Fibroblast of the aortic adventitia (primary cell): ENCODE measurements at regions not wholly inside any gene's neighbourhood (a gene's known extent, or its start where the extent isn't known, plus 50 kb on each side); places are given as distances from the start of the nearest gene placed in this dataset.

ENCODE experiments used
- DNase-seq: peaks from one replicate; pipeline ENCODE4 v3.0.0-alpha.2; 2010; ENCODE audit warnings: low read depth
- H3K4me3 ChIP-seq: 2 replicates; pipeline ENCODE4 v1.5.1; 2011; ENCODE audit warnings: low read depth, mild to moderate bottlenecking, control low read depth, low read length, moderate library complexity
- TF ChIP-seq, protein P1 (sequence below): IDR thresholded peaks from 2 replicates; pipeline ENCODE4 v1.5.1; 2011; ENCODE audit warnings: mild to moderate bottlenecking, low read length, control low read depth, inconsistent platforms; ENCODE audit not compliant: insufficient read depth

DNA sequence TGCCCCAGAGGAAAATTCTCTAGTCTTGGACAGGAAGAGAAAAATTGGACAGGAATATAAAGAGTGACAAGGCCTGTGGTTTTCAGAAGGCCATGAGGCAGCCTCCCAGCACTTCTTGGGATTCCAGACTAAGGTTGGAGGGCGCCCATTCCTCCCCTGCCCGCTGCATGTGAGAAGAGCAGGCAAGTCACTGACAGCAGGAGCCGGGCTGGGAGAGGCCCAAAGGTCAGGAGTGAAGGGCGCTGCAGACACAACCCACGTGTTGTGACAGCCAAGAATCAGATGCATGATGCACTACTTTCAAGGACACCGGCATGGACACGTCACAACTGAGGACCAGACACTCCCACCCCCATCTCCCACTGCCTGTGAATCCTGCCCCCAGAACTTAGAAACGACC is 256.7 kb downstream of the CBLN1 start:
- DNase-seq, result no peak
- TF ChIP-seq, protein P1, sequence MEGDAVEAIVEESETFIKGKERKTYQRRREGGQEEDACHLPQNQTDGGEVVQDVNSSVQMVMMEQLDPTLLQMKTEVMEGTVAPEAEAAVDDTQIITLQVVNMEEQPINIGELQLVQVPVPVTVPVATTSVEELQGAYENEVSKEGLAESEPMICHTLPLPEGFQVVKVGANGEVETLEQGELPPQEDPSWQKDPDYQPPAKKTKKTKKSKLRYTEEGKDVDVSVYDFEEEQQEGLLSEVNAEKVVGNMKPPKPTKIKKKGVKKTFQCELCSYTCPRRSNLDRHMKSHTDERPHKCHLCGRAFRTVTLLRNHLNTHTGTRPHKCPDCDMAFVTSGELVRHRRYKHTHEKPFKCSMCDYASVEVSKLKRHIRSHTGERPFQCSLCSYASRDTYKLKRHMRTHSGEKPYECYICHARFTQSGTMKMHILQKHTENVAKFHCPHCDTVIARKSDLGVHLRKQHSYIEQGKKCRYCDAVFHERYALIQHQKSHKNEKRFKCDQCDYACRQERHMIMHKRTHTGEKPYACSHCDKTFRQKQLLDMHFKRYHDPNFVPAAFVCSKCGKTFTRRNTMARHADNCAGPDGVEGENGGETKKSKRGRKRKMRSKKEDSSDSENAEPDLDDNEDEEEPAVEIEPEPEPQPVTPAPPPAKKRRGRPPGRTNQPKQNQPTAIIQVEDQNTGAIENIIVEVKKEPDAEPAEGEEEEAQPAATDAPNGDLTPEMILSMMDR, result no peak
- H3K4me3 ChIP-seq, result no peak overlapping the region

DNA sequence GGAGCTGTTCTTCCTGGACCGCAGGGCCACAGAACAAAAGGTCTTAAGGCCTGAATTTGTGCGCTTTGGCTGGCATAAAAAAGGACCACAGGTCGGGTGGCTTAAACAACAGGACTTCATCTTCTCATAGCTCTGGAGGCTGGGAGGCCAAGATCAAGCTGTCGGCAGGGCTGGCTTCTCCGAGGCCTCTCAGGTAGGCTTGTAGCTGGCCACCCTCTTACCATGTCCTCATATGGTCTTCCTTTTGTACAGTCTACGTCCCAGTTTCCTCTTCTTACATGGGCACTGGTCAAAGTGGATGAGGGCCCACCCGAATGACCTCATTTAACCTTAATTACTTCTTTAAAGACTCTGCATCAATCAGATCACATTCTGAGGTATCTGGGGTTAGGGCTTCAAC is 257.6 kb downstream of the CBLN1 start:
- no peak for DNase-seq
- TF ChIP-seq, protein P1, result no peak

DNA sequence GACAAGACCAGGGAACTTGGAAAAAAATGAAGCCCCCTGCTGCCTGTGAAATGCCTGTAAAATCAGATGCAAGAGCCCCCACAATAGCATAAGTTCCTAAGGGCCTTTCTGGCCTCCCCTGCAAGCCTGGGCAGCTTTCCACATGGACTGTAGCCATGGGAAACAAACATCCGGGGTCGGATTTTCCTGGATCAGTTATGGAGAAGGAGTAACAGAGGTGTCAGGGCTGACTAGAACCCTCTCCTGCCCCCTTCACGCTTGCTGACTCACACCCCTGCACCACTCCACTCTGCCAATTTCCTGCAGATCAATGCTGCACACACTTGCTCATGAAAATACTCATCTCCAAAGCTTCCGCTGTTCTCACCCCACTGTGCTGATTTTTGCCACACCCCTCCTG is 258.6 kb downstream of the CBLN1 start:
- no peak overlapping the region for H3K4me3 ChIP-seq
- TF ChIP-seq, protein P1, result no peak
- peak; percentile 51 for DNase-seq

More for the DNA sequence above, 257.6 kb downstream of the CBLN1 start:
- no peak overlapping the region for H3K4me3 ChIP-seq

DNA sequence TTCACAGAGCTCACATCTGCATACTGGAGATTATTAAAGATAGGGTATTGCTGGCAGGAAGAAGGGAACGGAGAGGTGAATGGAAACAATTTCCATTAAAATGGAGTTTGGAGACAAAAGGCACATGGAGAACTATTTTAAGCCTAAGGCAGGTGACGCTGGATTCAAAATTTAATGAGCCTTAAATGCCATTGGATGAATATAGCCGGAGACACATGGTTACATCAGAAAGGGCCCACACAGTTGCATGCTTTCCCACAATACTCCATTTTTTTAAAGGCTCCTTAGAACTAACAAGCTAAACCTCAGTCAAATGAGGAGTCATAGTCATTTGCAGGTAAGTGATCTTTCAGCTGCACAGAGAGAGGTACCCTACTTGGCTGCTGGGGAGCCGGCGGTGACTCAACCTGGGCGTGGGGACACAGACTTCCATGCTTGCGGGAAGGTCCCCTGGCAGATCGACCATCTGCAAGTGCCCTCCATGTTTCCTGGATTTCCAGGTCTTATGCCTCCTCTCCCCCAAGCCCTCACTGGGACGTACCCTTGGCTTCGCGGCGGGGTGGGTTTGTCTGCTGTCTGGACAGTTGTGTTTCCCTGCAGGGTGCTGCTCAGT is 259.2 kb downstream of the CBLN1 start:
- H3K4me3 ChIP-seq, result no peak overlapping the region
- DNase-seq, result no peak
- TF ChIP-seq, protein P1, result no peak

DNA sequence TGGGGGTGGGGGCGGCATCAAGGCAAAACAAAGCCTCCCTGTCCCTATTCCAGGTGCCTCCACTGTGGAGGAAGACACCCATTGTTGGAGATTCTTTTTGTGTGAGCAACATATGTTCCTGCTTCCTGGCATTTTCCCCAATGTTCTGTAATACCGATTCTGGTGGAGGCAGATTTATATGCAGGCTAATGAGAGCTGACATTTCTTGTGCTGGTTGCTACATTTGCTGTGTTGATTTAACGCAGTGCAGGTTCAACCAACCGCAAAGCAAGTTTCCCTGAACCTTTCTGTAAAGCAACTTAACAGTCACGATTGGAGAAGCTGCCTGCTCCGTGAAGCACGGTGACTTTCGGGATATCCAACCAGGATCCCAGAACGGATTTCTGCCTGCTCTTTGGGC is 260.5 kb downstream of the CBLN1 start:
- H3K4me3 ChIP-seq, result no peak overlapping the region
- DNase-seq, result peak; percentile 79
- TF ChIP-seq, protein P1, result no peak

DNA sequence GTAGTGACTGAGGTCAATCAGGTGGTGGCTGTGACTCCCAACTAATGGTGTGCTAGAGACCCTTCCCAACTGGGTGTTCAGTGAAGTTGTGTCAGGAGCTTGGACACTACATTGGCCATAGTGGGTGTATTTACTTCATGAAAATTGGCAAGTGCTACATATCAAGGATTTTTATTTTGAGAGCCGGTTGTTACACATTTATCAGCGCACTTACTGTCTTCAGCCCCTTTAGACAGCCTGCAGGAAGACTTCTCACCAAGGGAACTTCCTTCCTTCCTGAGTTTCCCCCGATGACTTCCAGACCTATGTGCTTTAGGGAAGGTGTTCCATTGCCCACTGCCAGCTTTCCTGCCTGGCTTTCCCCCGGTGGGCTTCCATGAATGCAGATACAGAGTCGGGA is 261.2 kb downstream of the CBLN1 start:
- H3K4me3 ChIP-seq, result no peak overlapping the region
- DNase-seq, result no peak
- TF ChIP-seq, protein P1, result no peak

DNA sequence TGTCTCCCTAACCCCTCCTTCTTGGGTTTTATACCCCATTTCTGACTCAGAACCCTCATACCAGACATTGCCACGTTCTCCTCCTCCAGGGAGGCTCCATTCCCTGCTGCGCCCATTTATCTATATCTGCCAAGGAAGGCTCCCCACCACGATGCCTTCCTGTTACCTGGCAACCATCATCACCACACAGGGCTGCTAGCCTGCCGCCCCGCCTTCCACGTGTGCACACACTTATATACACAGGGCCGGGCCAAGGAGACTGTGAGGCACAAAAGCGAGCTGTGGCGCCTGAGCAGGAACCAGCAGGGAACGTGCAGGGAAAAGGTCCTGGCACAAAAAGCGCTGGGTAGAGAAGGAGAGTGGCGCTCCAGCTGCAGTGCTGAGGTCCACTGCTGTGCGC is 261.8 kb downstream of the CBLN1 start:
- TF ChIP-seq, protein P1, result no peak
- no peak overlapping the region for H3K4me3 ChIP-seq
- DNase-seq, result no peak
